ENCODE measurements at regions not wholly inside any gene's neighbourhood (a gene's known extent, or its start where the extent isn't known, plus 50 kb on each side); places are given as distances from the start of the nearest gene placed in this dataset.

GRCh38 chr15:97057503-97057902, 727.0 kb downstream of the NR2F2 start:
- H3K9me3 ChIP-seq (ENCODE audit: control insufficient read depth in 5 of 5, low read length in 5 of 5): peaks cover 0 to 5% (median 0%) of the 10 kb centered on the region in 5 donors
- H3K27ac ChIP-seq (ENCODE audit: low read depth, low read length): no peak overlapping the region
- no peak overlapping the region for H3K4me3 ChIP-seq (ENCODE audit: low read depth in 1 of 5, low read length in 5 of 5)

GRCh38 chr15:97059281-97059680, 728.8 kb downstream of the NR2F2 start:
- no peak overlapping the region for H3K27ac ChIP-seq (ENCODE audit: low read depth, low read length)

More at GRCh38 chr15:97057503-97057902, 727.0 kb downstream of the NR2F2 start:
- H3K36me3 ChIP-seq (ENCODE audit: control insufficient read depth in 5 of 5, insufficient read depth in 5 of 5, low read length in 5 of 5): no peaks in the 10 kb centered on the region
- no peak overlapping the region for H3K9ac ChIP-seq (ENCODE audit: low read length in 5 of 5)
- no peaks in the 10 kb centered on the region for H3K27me3 ChIP-seq (ENCODE audit: control insufficient read depth in 5 of 5, insufficient read depth in 4 of 5, low read length in 5 of 5)
- no peaks in the 10 kb centered on the region for H3K4me1 ChIP-seq (ENCODE audit: control insufficient read depth in 5 of 5, insufficient read depth in 5 of 5, low read length in 5 of 5)

GRCh38 chr15:97061392-97061791, 730.9 kb downstream of the NR2F2 start:
- Histone ChIP-seq H3K9ac (ENCODE audit: low read length in 5 of 5) (no peak overlapping the region), H3K4me3 (ENCODE audit: low read depth in 1 of 5, low read length in 5 of 5) (no peak overlapping the region), H3K4me1 (ENCODE audit: control insufficient read depth in 5 of 5, insufficient read depth in 5 of 5, low read length in 5 of 5) (no peaks in the 10 kb centered on the region), H3K27me3 (ENCODE audit: control insufficient read depth in 5 of 5, insufficient read depth in 4 of 5, low read length in 5 of 5) (no peaks in the 10 kb centered on the region), H3K36me3 (ENCODE audit: control insufficient read depth in 5 of 5, insufficient read depth in 5 of 5, low read length in 5 of 5) (no peaks in the 10 kb centered on the region), H3K9me3 (ENCODE audit: control insufficient read depth in 5 of 5, low read length in 5 of 5) (no peaks in the 10 kb centered on the region), H3K27ac (ENCODE audit: low read depth, low read length) (no peak overlapping the region)

More at GRCh38 chr15:97059281-97059680, 728.8 kb downstream of the NR2F2 start:
- peaks cover 0 to 5% (median 0%) of the 10 kb centered on the region in 5 donors for H3K9me3 ChIP-seq (ENCODE audit: control insufficient read depth in 5 of 5, low read length in 5 of 5)
- no peak overlapping the region for H3K9ac ChIP-seq (ENCODE audit: low read length in 5 of 5)
- H3K36me3 ChIP-seq (ENCODE audit: control insufficient read depth in 5 of 5, insufficient read depth in 5 of 5, low read length in 5 of 5): no peaks in the 10 kb centered on the region
- no peaks in the 10 kb centered on the region for H3K4me1 ChIP-seq (ENCODE audit: control insufficient read depth in 5 of 5, insufficient read depth in 5 of 5, low read length in 5 of 5)
- H3K4me3 ChIP-seq (ENCODE audit: low read depth in 1 of 5, low read length in 5 of 5): no peak overlapping the region
- H3K27me3 ChIP-seq (ENCODE audit: control insufficient read depth in 5 of 5, insufficient read depth in 4 of 5, low read length in 5 of 5): no peaks in the 10 kb centered on the region

- Histone ChIP-seq H3K4me1 (ENCODE audit: control insufficient read depth in 5 of 5, insufficient read depth in 5 of 5, low read length in 5 of 5) (no peaks in the 10 kb centered on the region), H3K36me3 (ENCODE audit: control insufficient read depth in 5 of 5, insufficient read depth in 5 of 5, low read length in 5 of 5) (no peaks in the 10 kb centered on the region), H3K9ac (ENCODE audit: low read length in 5 of 5) (no peak overlapping the region), H3K4me3 (ENCODE audit: low read depth in 1 of 5, low read length in 5 of 5) (no peak overlapping the region), H3K9me3 (ENCODE audit: control insufficient read depth in 5 of 5, low read length in 5 of 5) (peaks cover 0 to 10% (median 5%) of the 10 kb centered on the region in 5 donors), H3K27ac (ENCODE audit: low read depth, low read length) (no peak overlapping the region), H3K27me3 (ENCODE audit: control insufficient read depth in 5 of 5, insufficient read depth in 4 of 5, low read length in 5 of 5) (peaks cover 0 to 3% (median 0%) of the 10 kb centered on the region in 5 donors)
These were observed 741.2 kb downstream of the NR2F2 start for GRCh38 chr15:97071668-97072067.

GRCh38 chr15:97072545-97072944, 742.0 kb downstream of the NR2F2 start:
- H3K27me3 ChIP-seq (ENCODE audit: control insufficient read depth in 5 of 5, insufficient read depth in 4 of 5, low read length in 5 of 5): peaks cover 0 to 3% (median 0%) of the 10 kb centered on the region in 5 donors
- H3K4me1 ChIP-seq (ENCODE audit: control insufficient read depth in 5 of 5, insufficient read depth in 5 of 5, low read length in 5 of 5): no peaks in the 10 kb centered on the region
- H3K36me3 ChIP-seq (ENCODE audit: control insufficient read depth in 5 of 5, insufficient read depth in 5 of 5, low read length in 5 of 5): no peaks in the 10 kb centered on the region
- no peak overlapping the region for H3K4me3 ChIP-seq (ENCODE audit: low read depth in 1 of 5, low read length in 5 of 5)
- no peak overlapping the region for H3K9ac ChIP-seq (ENCODE audit: low read length in 5 of 5)
- peaks cover 0 to 10% (median 5%) of the 10 kb centered on the region in 5 donors for H3K9me3 ChIP-seq (ENCODE audit: control insufficient read depth in 5 of 5, low read length in 5 of 5)
- no peak overlapping the region for H3K27ac ChIP-seq (ENCODE audit: low read depth, low read length)

GRCh38 chr15:97076011-97076410, 745.5 kb downstream of the NR2F2 start:
- Histone ChIP-seq H3K36me3 (ENCODE audit: control insufficient read depth in 5 of 5, insufficient read depth in 5 of 5, low read length in 5 of 5) (no peaks in the 10 kb centered on the region), H3K4me3 (ENCODE audit: low read depth in 1 of 5, low read length in 5 of 5) (no peak overlapping the region), H3K27me3 (ENCODE audit: control insufficient read depth in 5 of 5, insufficient read depth in 4 of 5, low read length in 5 of 5) (peaks cover 0 to 3% (median 0%) of the 10 kb centered on the region in 5 donors), H3K27ac (ENCODE audit: low read depth, low read length) (no peak overlapping the region), H3K4me1 (ENCODE audit: control insufficient read depth in 5 of 5, insufficient read depth in 5 of 5, low read length in 5 of 5) (no peaks in the 10 kb centered on the region), H3K9ac (ENCODE audit: low read length in 5 of 5) (no peak overlapping the region), H3K9me3 (ENCODE audit: control insufficient read depth in 5 of 5, low read length in 5 of 5) (peaks cover 0 to 10% (median 5%) of the 10 kb centered on the region in 5 donors)

- Histone ChIP-seq H3K4me3 (ENCODE audit: low read depth in 1 of 5, low read length in 5 of 5) (no peak overlapping the region), H3K4me1 (ENCODE audit: control insufficient read depth in 5 of 5, insufficient read depth in 5 of 5, low read length in 5 of 5) (no peaks in the 10 kb centered on the region), H3K9me3 (ENCODE audit: control insufficient read depth in 5 of 5, low read length in 5 of 5) (peaks cover 0 to 10% (median 5%) of the 10 kb centered on the region in 5 donors), H3K27me3 (ENCODE audit: control insufficient read depth in 5 of 5, insufficient read depth in 4 of 5, low read length in 5 of 5) (no peaks in the 10 kb centered on the region), H3K9ac (ENCODE audit: low read length in 5 of 5) (no peak overlapping the region), H3K27ac (ENCODE audit: low read depth, low read length) (no peak overlapping the region), H3K36me3 (ENCODE audit: control insufficient read depth in 5 of 5, insufficient read depth in 5 of 5, low read length in 5 of 5) (no peaks in the 10 kb centered on the region)
These were observed 747.5 kb downstream of the NR2F2 start for GRCh38 chr15:97077975-97078374.

GRCh38 chr15:97078591-97078990, 748.1 kb downstream of the NR2F2 start:
- H3K27me3 ChIP-seq (ENCODE audit: control insufficient read depth in 5 of 5, insufficient read depth in 4 of 5, low read length in 5 of 5): no peaks in the 10 kb centered on the region
- H3K27ac ChIP-seq (ENCODE audit: low read depth, low read length): no peak overlapping the region
- no peaks in the 10 kb centered on the region for H3K4me1 ChIP-seq (ENCODE audit: control insufficient read depth in 5 of 5, insufficient read depth in 5 of 5, low read length in 5 of 5)
- no peak overlapping the region for H3K9ac ChIP-seq (ENCODE audit: low read length in 5 of 5)
- no peaks in the 10 kb centered on the region for H3K36me3 ChIP-seq (ENCODE audit: control insufficient read depth in 5 of 5, insufficient read depth in 5 of 5, low read length in 5 of 5)
- peaks cover 0 to 10% (median 5%) of the 10 kb centered on the region in 5 donors for H3K9me3 ChIP-seq (ENCODE audit: control insufficient read depth in 5 of 5, low read length in 5 of 5)
- no peak overlapping the region for H3K4me3 ChIP-seq (ENCODE audit: low read depth in 1 of 5, low read length in 5 of 5)

- H3K9me3 ChIP-seq (ENCODE audit: control insufficient read depth in 5 of 5, low read length in 5 of 5): no peaks in the 10 kb centered on the region
- H3K36me3 ChIP-seq (ENCODE audit: control insufficient read depth in 5 of 5, insufficient read depth in 5 of 5, low read length in 5 of 5): no peaks in the 10 kb centered on the region
- H3K4me1 ChIP-seq (ENCODE audit: control insufficient read depth in 5 of 5, insufficient read depth in 5 of 5, low read length in 5 of 5): no peaks in the 10 kb centered on the region
- H3K9ac ChIP-seq (ENCODE audit: low read length in 5 of 5): no peak overlapping the region
- H3K27me3 ChIP-seq (ENCODE audit: control insufficient read depth in 5 of 5, insufficient read depth in 4 of 5, low read length in 5 of 5): no peaks in the 10 kb centered on the region
- H3K27ac ChIP-seq (ENCODE audit: low read depth, low read length): no peak overlapping the region
- H3K4me3 ChIP-seq (ENCODE audit: low read depth in 1 of 5, low read length in 5 of 5): no peak overlapping the region
These were observed 751.2 kb downstream of the NR2F2 start for GRCh38 chr15:97081666-97082226.

GRCh38 chr15:97082830-97083229, 752.3 kb downstream of the NR2F2 start:
- no peak overlapping the region for H3K27ac ChIP-seq (ENCODE audit: low read depth, low read length)
- no peaks in the 10 kb centered on the region for H3K9me3 ChIP-seq (ENCODE audit: control insufficient read depth in 5 of 5, low read length in 5 of 5)
- no peak overlapping the region for H3K9ac ChIP-seq (ENCODE audit: low read length in 5 of 5)
- no peaks in the 10 kb centered on the region for H3K27me3 ChIP-seq (ENCODE audit: control insufficient read depth in 5 of 5, insufficient read depth in 4 of 5, low read length in 5 of 5)
- no peak overlapping the region for H3K4me3 ChIP-seq (ENCODE audit: low read depth in 1 of 5, low read length in 5 of 5)
- no peaks in the 10 kb centered on the region for H3K4me1 ChIP-seq (ENCODE audit: control insufficient read depth in 5 of 5, insufficient read depth in 5 of 5, low read length in 5 of 5)
- no peaks in the 10 kb centered on the region for H3K36me3 ChIP-seq (ENCODE audit: control insufficient read depth in 5 of 5, insufficient read depth in 5 of 5, low read length in 5 of 5)
